ENCODE measurements at regions not wholly inside any gene's neighbourhood (a gene's known extent, or its start where the extent isn't known, plus 50 kb on each side); places are given as distances from the start of the nearest gene placed in this dataset.
"Not testable (repeated sequence)": the region's sequence is repeated elsewhere in the genome, so short reads cannot be mapped to it uniquely, and the experiment has no call there.

DNA sequence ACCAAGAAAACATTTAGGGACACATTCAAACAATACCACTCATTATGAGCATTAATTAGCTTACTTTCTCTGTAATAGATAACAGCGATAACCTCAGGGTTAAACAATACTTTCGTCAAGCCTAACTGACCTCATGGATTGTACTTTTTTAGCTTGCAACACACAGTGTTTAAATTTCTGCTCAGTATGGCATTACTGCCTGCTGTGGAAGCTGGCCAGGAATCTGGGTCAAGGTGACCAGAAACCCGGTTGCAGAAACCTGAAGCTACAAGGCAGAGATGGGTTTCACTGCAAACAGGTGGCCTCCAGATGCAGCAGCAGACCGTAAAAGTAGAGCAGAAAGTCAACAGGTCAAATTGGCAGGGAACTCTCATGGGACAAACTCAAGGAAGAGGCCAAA lies 123.8 kb upstream of the FHL2 start:
- no peak for DNase-seq

GRCh38 chr2:105521616-105522015 lies 122.8 kb upstream of the FHL2 start:
- DNase-seq, result no peak

DNA sequence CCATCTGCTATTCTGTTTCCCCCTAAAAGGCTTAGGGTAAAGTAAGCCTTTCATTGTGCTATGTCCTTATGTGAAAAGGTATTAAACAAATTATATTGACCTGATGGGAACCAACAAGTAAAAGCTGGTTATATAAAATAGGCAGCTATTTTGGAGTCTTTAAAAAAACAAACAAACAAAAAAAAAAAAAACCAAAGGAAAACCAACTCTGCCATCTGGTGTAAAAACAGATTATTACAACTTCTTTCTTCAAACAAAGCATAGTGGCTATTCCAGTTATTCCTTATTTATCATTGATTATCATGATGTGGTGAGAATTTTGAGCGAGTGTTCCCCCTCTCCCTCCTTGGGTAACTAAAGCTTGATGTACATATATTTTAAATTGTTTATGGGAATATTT lies 122.3 kb upstream of the FHL2 start:
- DNase-seq, result no peak

- no peak for DNase-seq
These were observed 120.7 kb upstream of the FHL2 start for GRCh38 chr2:105519516-105519915.

GRCh38 chr2:105518897-105519296 lies 120.0 kb upstream of the FHL2 start:
- no peak for DNase-seq

GRCh38 chr2:105517814-105518705 lies 119.2 kb upstream of the FHL2 start:
- no peak for DNase-seq

- DNase-seq, result no peak
These were observed 116.9 kb upstream of the FHL2 start for GRCh38 chr2:105515581-105516415.

DNA sequence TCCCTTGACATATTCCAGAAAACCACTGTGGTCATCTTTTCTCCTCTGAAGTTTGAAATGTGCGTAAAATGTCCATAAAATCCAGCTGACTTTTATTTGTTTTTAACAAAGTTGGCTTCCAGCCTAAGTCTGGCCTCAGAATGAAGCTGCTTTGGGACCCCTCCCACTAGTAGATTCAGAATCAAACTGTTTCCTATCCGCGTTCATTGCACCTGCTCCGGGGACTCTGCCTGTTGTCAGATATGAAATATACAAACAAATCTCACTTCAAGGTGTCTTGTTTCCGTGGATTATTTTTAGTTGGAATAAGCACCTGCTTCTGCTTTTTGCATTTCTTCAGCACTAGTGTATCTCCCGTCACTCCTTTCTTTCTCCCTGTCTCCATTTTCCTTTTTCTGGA lies 115.7 kb upstream of the FHL2 start:
- no peak for DNase-seq

DNA sequence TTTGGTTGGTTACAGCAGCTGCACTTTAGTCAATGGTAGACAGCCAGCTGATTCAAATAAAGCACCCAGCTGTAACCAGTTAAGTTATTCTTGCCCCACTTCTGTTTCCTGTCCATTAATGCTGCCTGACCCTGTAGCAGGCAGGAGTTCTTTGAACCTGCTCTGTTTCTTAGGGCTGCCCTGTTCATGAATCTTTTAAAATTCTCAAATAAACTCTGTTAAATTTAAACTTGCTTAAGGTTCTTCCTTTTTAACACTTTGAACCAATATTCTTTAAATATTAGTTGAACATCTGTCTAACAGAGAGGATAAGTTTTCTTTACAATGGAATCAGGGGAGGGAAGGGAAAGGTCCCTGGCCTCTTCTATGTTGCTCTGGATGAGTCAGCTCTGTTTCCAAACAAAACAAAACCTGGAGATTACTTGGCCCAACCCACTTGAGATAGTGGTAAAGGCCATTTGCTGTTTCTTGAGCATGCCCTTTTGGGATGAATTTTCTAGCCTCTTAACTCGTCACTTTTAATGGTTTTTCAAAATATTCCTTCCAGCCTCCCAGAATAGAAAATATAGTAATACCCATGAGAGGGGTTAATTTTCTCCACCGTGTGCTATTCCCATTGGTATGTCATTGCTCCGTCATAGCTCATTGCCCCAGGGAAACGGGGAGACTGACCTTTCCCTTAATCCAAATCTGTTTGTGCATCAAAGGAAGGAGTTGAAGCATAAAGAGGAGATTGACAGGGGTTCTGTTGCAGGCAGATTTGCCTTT lies 112.1 kb upstream of the FHL2 start:
- no peak for DNase-seq

GRCh38 chr2:105509269-105510086 lies 110.6 kb upstream of the FHL2 start:
- no peak for DNase-seq

DNA sequence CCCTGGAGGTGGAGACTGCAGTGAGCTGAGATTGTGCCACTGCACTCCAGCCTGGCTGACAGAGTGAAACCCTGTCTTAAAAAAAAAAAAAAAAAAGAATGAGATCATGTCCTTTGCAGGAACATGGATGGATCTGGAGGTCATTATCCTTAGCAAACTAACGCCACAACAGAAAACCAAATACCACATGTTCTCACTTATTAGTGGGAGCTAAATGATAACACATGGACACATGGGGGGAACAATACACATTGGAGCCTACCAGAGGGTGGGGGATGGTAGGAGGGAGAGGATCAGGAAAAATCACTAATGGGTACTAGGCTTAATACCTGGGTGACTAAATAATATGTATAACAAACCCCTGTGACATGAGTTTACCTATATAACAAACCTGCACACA lies 108.0 kb upstream of the FHL2 start:
- DNase-seq, result not testable (repeated sequence)

DNA sequence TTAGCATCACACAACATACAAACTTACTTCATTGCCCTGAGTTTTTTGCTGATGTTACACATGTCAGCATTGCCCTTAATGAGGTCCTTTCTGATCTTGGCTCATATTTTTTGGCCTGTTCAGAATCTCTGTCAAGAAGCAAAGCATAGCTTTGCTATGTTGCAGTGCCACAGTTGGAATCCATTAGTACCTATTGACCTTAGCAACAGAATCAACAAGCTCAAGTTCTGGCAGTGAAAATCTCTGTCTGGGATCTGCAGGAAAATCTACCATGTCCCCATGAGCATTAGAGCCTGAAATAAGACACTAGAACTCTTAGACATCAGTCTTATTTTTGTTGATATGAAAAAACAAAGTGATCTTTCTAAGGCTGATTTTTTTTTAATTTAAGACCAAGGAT lies 105.6 kb upstream of the FHL2 start:
- no peak for DNase-seq

GRCh38 chr2:105502625-105503334 lies 103.9 kb upstream of the FHL2 start:
- DNase-seq, result no peak

DNA sequence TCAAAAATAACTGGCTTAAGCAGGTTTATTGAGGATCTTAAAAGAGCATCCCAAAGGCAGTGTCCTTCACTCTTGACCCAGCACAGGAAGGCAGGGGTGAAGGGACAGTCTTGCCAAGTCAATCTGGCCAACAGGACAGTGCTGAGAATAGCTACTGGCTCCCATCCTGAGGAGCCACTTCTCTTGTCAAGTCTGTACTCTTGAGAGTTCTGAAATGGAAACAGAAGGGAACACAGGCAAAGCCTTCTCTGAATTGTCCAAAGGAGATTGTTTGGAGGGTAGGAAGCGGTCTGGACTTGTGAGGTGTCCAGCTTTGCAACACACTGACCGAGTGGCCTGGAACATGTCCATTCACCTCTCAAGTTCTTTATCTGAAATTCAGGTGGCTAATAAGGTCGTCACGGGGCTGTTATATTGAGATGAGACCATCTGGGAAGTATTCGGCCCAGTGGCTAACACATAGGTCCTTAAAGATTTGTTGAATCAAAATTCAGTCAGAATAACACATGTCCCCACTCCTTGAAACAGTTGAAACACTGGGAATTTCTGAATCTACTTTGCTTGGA lies 99.5 kb upstream of the FHL2 start:
- DNase-seq, result no peak

DNA sequence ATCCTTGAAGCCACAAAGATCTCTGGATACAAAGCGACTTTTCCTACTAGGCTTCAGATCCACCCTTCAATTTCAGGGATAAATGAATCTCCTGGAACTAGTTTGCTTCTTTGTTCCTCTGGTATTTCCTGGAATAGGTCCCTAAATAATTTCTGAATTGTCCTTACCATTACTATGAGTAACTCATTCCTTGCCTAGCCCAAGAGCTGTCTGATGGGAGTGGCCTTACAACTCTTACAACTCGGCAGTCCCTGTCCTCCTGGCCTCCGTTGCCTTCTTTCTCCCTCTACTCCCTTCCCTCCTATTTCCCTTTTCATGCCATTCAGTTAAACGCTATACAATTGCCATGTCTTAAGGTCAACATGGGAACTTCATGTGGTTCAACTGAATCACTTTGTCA lies 98.2 kb upstream of the FHL2 start:
- DNase-seq, result no peak

- DNase-seq, result no peak
These were observed 97.4 kb upstream of the FHL2 start for GRCh38 chr2:105496271-105496670.

DNA sequence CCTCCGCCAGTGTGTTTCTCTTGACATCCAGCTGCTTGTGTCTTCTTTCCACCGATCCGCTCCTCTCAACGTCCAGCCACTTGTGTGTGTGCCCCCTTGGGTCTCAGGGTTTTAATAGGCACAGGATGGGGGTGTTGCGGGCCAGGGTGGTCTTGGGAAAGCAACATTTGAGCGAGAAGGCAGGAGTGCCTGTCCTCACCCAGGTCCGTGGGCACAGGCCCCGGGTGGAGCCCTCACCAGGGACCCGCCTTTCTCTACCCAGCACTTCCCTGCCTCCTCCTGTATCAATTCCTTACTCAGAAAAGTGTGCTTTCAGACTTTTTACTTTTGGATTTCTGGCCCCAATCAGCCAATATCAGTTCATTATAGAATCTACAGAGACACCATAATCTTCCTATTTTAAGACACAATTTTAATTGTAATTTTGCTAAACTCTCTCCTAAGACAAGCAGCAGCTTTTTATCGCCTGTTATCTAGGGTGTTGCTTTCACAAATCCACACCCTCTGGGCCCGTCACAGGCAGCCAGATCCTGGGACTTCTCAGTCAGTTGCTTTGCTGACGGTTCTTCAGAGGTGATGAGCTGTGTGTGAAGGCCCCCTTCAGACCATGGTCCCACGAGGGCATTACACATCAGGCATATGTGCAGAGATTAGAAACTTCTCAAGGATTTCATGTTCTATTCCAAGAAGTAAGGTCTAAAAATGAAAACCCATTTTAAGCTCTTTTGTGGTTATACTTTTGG lies 96.0 kb upstream of the FHL2 start:
- DNase-seq, result no peak

- no peak for DNase-seq
These were observed 92.1 kb upstream of the FHL2 start for GRCh38 chr2:105490956-105491355.

DNA sequence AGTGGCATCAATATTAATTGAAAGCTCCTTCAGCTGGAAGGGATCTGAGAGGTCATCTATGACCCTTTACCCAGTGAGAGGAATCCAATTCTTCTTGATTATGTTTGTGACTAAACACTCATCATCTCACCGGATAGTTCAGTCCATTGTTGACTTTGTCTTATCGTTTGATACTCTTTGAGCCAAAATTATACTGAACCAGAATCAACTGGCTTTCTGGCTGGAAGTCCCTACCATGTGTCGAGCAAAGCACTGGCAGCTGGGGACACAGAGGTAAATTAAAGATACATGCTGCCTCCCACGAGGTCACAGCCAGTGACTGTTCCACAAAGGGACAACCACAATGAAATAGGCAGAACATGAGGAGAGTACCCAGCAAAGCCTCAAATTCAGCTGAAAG lies 91.4 kb upstream of the FHL2 start:
- no peak for DNase-seq

DNA sequence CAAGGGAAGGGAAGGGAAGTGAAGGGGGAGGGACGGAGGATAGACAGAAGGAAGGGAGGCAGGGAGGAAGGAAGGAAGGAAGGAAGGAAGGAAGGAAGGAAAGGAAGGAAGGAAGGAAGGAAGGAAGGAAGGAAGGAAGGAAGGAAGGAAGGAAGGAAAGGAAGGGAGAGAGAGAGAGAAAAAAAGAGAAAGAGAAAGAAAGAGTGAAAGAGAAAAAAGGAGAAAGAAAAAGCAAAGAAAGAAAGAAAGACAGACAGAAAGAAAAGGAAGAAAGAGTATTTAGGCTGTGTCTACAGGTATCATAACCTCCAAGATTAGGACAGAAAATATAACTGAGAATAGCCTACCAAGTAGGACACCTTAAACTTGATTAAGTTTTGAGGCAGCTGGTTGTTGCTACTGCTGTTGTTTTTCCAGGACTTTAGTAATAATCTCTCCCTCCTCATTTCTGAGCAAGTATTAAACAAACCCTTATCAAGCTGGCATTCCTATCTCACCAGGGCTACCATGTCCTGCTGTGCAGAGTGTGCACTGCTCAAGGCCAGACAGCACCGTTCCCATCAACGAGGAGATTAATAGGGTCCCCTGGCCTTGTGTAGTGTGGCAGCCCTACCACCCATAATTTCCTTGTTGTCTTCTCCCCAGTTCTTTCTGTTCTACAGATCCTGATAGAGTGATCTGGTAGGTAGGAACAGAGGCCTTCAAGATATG lies 90.5 kb upstream of the FHL2 start:
- no peak for DNase-seq

Data from activated CD4-positive, alpha-beta T cell treated with anti-CD3 and anti-CD28 coated beads for 48 hours (primary cell).